NCI-H2227 treated with DMSO at 0.1 percent for 48 hours (cell line): ENCODE measurements at regions not wholly inside any gene's neighbourhood (a gene's known extent, or its start where the extent isn't known, plus 50 kb on each side); places are given as distances from the start of the nearest gene placed in this dataset.

ENCODE experiments used
- DNase-seq: peaks from one replicate; lab custom pipeline; 2025; lab: John Stamatoyannopoulos, UW

DNA sequence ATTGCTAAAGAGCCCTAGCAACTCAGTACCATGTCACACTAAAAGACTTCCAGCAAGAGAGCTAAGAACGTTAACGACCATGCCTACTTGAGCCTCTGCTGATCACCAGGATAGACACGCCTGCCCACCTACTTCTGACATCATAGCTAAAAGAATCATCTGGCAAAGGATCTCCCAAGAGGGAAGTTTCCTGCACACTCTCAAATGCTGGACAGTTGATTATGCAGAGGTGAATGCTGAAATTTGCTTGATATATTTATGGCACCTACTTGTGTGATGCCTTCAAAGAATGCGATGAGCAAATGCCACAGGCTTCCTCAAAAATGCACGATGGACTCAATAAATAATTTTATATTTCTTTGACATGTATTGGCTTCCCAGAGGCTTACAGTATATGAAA lies 113.6 kb downstream of the GALC start:
- no peak for DNase-seq

DNA sequence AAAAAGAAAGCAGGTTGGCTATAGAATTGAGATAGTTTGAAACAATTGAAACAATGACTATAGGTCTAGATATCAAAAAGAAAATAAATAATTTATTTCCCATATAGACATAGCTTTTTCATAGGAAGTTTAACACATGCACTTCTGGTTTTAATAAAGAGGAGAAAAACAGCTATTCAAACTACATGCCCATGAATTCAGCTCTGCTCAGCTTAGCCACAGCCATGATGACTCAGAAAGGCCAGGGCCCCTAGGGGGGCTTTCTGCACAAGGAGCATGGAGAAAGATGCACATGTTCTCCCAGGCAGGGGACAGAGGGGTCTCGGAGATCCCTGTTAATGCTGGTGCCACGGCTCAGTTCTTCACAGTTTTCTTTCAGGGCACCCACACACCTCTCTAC lies 114.0 kb downstream of the GALC start:
- no peak for DNase-seq

DNA sequence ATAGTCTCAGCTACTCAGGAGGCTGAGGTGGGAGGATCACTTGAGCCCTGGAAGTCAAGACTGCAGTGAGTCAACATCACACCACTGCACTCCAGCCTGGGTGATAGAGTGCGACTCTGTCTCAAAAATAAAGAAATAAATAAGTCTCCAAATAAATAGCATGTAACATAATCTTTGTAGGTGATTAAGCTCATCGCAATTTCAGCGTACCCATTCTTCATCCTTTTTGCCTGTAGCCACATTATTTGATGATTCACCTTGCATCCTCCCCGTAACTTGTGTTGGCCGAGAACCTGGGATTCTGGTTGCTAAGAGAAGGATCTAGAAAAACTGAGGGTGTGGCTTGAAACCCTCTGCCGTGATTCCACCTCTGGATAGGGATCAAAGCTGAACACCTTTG lies 115.1 kb downstream of the GALC start:
- no peak for DNase-seq

DNA sequence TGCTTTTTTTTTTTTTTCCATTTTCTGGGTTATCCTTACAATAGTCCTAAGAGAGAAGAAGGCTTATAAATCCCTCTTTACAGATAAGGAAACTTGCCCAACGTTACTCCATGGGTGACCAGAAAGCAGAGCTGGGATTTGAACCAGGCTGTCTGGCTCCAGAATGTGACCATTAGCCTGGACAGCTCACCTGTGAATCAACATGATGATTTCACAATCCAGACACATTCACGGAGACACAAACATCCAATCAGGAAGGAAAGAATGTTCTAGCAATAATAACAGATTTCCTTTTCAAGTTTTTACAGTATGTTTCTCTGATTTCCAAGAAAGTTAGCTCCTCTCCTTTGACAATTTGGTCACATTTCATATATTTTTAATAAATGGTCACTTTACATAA lies 118.3 kb downstream of the GALC start:
- DNase-seq, result no peak

DNA sequence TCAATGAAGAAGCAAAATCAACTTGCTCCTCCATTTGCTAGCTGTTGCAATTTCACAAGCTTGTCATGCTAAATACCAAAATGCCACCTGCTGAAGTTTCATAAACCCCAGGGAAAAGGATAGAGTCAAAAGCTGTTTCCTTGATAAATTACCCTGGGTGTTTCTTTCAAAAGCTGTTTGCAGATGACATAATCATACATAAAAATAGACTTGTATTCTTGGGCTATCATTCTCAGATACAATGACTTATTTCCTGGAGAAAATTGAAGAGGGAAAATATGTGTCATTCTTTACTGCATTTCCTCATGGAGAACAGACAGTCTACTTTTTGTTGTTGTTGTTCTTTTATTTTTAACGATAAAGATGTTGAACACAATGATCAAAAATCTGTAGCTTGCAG lies 119.2 kb downstream of the GALC start:
- DNase-seq, result no peak

DNA sequence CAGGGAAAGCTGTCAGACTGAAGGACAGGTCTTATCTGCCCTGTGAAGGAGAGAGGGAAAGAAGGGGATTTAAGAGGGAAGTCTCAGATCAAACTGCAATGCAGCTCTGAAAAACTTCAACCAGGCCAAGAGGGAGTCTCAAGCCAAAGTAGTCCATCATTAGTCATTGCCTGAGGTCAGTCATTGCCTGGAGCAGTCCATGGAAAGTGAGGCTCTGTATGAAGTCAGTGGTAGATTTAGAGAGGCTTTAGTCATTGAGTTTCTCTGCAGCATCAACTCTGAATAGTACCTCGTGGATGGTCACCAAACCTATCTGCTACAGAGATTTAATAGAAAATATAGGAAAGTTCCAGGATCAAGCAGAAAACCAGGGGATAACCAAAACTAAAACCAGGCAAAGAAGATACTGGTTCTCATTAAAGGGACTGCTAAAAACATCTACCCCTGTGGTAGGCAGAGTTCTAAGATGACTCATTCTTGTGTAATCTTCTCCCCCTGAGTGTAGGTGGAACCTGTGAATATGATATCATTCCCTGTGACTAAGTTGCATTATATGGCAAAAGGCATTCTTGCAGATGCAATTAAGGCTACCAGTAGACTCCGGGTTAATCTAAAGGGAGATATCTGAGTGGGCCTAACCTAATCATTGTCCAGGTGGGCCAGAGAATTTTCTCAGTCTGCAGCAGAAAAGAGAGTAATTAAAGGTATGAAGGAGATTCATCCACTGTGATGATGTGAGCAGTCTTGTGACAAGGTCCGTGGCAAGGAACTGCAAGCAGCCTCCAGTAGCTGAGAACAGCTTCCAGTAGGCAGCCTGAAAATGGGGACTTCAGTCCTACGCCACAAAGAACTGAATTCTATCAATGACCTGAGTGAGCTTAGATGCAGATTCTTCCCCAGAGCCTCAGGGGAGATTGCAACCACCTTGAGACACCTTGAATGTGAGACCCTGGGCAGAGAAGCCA lies 123.1 kb downstream of the GALC start:
- no peak for DNase-seq

DNA sequence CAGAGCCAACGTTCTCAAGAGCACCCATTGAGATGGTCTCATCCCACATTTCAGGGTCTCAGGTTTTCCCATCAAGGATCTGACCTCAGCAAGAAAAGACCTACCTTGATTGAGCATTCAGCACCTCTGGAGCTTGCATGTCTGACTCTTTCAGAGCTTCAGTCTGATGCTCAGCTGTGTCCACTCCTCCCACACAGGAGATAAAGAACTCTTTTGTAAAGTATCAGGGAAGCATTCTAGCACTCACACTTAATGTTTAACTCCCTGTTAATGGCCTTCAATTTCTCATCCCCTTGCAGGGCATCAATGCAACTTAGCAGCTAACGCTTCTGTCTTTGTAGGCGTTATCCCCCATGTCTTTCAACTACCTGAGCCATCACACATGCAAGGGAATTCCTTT lies 124.1 kb downstream of the GALC start:
- no peak for DNase-seq

DNA sequence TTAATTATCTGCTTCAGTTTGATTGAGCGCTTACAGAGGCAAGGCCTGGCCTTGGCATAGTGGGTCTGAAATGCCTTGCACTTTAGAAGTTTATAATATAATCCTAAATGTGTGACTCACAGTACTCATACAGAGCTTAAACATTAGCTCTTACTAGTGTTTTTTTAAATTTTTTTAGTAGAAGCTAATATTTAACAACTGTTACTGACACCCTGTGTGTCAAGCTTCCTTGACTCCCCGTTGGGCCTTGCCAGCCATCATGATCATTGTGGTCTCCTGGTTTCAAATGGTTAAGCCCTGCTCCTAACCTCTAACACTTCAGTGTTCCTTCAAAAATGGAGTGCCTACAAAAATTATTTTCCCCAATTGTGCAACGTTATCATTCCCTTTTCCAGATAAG lies 126.9 kb downstream of the GALC start:
- DNase-seq, result no peak

DNA sequence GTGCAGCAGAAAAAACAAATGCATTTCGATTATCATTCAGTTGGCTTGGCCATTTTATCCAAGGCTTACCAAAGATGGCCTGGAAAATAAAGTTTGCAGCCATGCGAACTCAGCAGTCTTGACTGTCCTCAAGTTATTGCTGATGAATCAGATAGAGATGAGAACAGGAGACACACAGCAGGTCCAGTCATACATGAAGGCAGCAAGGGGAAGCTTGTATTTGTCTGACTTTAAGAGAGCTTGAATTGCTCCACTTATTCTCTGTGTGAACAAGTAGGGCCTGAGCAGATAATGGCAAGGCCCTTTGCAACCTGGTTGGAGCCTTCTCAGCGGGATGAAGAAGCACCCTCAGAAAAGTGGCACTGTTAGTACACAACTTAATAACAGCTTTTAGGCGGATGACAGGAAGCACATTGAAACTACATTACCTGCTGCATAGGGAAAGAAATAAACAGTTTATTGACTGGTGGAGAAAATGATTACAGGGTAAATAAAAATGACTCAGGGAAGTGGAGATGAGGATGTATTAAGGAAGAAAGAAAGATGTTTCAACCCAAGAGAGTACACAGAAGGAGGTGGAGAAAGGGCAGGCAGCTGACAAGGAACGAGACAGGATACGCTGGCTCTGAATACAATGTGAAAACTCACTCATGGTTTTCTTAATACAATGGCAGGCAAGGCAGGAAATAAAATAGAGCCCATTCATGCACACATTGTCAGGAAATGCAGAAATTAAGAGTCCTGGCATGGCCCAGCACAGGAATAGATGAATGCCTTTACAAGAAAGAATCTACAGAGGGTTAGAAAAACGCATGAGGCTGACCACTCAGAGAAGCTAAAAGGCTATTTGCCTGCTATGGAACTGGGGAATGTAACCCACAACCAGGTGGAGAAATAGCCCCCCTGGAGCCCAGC lies 128.4 kb downstream of the GALC start:
- peak; percentile 40 for DNase-seq

DNA sequence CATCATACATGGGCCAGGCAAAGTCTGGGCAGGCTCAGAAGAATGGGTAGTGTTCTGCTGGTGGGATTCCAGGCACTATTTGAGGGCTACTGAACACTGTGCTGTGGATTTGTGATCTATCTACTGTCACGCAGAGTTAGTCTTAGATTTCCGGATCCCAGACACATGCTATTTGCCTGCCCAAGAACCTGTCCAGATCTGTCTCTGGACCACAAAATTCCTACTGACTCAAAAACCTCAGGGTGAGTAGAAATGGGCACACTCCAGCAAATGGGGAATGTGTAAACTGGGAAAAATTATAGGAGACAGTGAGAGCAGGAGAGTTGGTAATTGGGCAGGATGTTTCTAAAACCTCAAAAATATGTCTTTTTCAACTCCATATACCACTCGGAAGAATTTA lies 129.9 kb downstream of the GALC start:
- DNase-seq, result no peak

DNA sequence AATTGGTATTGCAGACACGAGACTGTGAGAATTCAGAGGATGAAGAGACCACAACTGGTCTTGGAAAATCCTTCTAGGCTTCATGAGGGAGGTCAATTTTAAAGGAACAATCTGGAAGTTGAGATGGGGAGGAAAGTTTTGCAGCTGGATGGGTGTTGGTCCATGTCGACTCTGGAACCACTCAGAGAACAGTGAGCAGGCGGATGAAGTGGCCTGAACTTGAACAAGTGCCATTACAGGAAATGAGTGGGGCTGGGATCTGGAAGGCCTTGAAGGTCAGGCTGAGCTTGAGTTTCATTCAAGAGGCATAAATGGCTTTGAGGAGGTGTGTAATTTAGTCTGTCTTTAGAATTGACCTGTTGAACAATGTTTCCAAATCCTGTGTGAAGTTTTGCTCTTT lies 140.9 kb downstream of the GALC start:
- no peak for DNase-seq

DNA sequence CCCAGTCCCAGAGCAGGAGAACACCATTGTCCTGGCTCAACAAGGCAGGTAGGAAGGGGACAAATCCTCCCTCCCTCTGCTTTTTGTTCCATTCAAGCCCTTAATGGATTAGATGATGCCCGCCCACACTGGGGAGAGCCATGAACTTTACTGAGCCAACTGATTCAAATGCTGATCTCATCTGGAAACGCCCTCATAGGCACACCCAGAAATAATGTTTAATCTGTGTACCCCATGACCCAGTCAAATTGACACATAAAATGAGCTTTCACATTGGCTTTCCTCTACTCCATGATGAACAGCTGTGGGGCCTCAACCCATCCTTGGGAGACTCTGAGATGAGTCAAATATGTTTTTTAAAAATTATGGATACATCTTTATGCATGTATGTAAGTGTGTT lies 141.8 kb downstream of the GALC start:
- DNase-seq, result no peak

DNA sequence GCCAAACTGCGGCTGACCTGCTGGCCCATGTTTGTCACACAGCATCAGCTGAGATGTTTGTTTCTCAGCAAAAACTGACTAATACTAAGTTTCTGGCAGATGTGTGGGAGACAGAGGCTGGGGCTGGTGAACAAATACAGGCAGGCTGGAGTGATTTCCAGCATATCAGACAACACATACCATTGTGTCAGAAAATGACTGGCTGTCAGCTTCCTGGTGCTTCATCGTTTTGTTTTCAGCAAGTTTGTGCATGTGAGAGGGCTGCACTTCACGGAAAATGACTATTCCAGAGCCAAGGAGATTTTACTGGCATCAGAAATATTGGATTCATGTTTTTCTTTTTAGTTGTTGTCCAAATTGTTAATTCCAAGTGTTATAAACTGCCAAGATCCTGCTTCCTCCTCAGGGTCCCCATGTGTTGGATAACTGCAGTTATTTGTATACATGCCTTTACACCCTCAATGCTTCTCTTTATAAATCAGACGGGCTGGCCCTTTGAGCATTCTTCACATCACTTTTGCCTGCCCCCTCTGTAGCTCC lies 145.7 kb downstream of the GALC start:
- no peak for DNase-seq

DNA sequence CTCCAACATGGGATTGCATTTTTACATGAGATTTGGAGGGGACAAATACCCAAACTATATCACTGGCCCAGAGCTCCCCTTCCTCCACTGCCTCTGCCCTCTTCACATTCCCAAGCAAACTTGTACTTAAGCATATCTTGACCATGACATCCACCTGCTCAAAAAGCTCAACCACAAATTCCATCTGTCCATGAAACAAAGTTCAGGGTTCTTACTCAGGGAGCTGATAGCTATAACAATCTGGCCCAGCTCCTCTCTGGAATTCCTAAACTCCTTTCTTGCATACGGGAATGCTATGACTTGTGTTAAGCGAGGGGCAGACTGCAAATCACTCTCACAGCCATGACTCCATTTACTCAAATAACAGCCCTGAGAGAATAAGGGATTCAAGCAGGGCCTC lies 152.1 kb downstream of the GALC start:
- DNase-seq, result no peak

DNA sequence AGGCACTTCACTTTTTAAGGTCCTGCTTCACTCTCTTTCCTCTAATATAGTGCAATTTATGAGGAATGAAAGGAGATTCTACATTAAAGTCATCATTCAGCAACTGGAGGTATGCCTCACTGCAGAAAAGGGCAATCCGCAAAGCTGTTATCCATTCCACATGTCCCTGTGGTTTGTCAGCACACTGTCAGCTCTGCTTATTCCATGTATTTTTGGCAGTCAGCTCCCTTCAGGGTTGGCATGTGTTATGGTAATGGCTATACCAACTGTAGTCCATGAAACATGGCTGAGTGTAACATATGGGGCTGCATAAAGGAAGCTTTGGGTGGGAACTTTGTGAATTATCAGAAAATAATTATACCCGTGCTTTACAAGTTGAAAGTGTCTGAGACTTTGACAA lies 154.1 kb downstream of the GALC start:
- DNase-seq, result no peak

DNA sequence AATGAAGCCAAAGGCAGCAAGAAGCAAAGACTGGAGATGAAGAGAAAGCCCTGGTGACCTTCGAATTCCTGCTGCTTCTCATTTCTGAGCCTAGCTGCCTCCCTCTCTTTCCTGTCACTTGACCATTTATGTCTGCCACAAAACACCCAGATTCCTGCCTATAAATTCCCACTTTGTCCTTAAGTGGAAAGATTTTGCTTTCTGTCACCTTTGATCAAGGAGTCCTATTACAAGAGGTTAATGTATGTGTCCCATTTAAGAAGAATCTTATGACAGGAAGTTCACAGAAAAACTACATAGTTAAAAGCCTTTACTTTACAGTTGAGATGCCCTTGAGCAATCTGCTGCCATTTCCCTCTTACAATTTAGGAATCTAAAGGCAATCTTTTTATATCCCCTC lies 155.7 kb downstream of the GALC start:
- no peak for DNase-seq

DNA sequence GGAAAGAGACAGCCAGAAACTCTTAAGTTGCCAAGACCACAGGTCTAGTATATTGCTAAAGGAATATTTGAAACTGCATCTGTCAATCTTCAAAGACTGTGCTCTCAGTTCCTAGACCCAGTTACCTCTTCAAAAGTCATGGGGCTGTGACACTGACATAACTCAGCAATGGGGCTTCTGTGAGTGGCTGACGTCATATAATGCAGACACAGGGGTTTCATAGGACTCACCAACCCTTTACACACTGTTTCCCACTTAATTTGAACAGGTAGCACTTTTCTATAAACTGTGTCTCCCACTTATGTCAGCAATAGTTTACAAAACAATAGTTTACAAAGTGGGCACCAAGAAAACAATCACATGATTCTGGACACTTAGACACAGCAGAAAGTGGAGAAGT lies 158.4 kb downstream of the GALC start:
- DNase-seq, result no peak

DNA sequence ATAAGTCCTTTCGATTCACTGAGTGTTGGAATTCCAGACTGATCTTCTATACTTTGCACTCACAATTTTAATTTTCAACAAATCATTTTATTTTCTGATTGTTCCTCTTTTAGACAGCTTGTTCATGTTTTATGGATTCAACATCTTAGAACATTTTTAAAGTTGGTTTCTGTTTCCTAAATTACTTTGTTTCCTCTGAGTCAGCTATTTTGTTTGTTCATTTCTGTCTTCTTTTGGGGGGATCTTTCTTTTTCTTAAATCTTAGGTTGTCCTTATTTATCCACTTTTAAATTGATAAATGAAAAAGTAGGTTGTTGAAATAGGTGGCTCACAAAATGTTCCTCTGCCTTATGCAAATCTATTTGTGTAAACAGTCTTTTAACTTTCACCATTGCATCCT lies 160.0 kb downstream of the GALC start:
- no peak for DNase-seq

DNA sequence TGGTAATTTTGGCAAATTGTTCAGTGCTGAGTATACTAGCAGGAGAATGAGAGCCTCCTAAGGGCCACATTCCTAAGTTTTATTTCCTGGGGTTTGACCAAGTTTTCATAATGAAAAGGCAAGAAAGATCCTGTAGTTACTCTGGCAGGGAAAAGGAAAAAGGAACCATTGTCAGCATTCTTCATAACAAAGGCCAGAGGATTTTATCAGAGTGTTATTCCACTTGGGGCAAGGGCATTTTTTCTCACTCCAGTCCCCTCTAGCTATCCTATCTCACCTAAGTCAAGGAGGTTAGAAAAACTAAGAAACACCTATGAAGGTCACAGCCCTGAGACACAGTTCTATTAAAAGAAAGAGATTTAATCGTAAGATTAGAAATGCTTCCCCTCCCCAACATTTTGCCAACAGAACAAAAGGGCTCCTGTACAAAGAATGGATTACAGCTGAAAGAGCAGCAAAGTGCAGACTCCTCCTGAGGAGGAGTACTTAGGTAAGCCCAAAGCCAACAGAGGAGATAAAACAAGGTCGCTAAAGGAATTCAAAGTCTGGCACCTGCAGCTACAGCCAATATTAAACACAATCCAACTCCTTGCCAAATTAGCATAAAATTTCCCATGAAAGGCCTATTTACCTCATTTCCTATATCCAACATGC lies 162.4 kb downstream of the GALC start:
- DNase-seq, result no peak

DNA sequence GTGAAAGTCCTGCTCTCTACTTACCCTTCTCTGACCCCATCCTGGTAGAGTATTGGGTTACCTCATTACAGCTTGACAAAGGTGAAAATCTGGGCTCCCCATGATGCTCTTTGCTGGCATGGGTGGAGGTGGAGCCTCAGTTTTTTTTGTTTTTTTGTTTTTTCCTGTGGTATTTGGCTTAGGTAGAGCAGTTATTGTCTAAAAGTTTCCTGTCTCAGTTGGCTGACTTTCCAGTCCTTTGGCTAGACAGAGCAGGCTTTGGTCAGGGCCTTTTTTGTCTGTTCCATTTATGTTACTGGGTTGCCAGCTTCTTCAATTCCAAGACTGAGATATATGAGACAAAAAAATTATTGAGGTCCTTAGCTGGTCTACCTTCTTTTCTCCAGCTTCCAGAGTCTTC lies 163.4 kb downstream of the GALC start:
- DNase-seq, result no peak

DNA sequence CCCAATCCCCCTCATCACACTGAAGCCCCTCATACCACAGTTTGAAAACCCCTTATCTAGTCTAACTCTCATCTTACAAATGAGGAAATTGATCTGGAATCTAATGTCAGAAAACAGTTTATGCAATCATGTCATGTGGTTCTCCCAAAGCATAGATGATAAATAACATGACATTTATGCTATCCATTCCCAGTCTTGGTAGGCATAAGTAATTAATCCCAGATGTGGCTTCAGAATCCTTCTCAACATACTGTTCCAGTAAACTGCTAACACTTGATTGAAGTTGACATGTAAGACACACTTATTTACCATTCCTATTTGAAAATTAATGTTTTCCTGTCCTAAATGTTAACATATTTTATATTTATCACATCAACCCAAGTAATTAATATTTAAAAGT lies 168.7 kb downstream of the GALC start:
- DNase-seq, result no peak

DNA sequence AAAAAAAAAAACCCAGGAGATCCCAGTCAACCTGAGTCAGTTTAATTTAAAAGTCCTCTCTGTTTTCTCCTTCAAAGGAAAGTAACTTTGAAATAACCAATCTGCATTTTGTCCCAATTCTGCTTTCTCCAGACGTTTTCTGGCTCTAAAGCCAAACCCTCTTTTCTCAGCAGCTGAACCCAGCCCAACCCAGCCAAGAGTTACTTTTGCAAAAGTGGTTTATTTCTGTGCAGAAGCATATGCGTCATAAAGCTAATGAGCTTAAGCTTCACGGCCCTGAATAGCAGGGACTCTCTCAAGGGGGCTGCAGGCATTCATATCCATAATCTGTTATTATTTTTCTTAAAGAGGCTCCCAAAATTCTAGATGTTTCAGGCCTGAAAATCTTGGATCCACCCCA lies 176.6 kb downstream of the GALC start:
- DNase-seq, result no peak
